Loucy (cell line): ENCODE measurements at regions not wholly inside any gene's neighbourhood (a gene's known extent, or its start where the extent isn't known, plus 50 kb on each side); places are given as distances from the start of the nearest gene placed in this dataset.

Experiments used
- H2AFZ ChIP-seq: fragments of 200-600 bp; sonication (generic); 2 replicates; pipeline ENCODE4 v1.6.0; 2016; ENCODE audit warnings: antibody characterized with exemption, mild to moderate bottlenecking, low read length, moderate library complexity
- H3F3A ChIP-seq: fragments of 200-600 bp; 2 replicates; pipeline ENCODE4 v1.6.0; 2016; ENCODE audit warnings: antibody characterized with exemption, low read depth, mild to moderate bottlenecking
- H3K27me3 ChIP-seq: fragments of 200-600 bp; sonication (generic); 2 replicates; pipeline ENCODE4 v1.6.1; 2014; ENCODE audit warnings: low read length, mild to moderate bottlenecking; ENCODE audit not compliant: insufficient read depth, poor library complexity, severe bottlenecking
- H3K36me3 ChIP-seq: fragments of 200-600 bp; sonication (generic); 2 replicates; pipeline ENCODE4 v1.6.1; 2016; ENCODE audit warnings: low read length; ENCODE audit not compliant: insufficient read depth
- H3K4me1 ChIP-seq: fragments of 200-600 bp; sonication (generic); 2 replicates; pipeline ENCODE4 v1.5.1; 2014; ENCODE audit warnings: low read length, mild to moderate bottlenecking; ENCODE audit not compliant: insufficient read depth, poor library complexity, severe bottlenecking
- H3K4me2 ChIP-seq: fragments of 200-600 bp; sonication (generic); 2 replicates; pipeline ENCODE4 v1.6.0; 2014; ENCODE audit warnings: antibody characterized with exemption, low read length, low read depth, mild to moderate bottlenecking; ENCODE audit not compliant: poor library complexity, severe bottlenecking
- H3K4me3 ChIP-seq: fragments of 200-600 bp; sonication (generic); 2 replicates; pipeline ENCODE4 v1.5.1; 2014; ENCODE audit warnings: low read length, mild to moderate bottlenecking, mixed read lengths; ENCODE audit not compliant: poor library complexity, severe bottlenecking
- H3K79me2 ChIP-seq: fragments of 200-600 bp; sonication (generic); 2 replicates; pipeline ENCODE4 v1.6.1; 2014; ENCODE audit warnings: low read length; ENCODE audit not compliant: insufficient read depth
- H3K9ac ChIP-seq: fragments of 200-600 bp; sonication (generic); 2 replicates; pipeline ENCODE4 v1.6.0; 2014; ENCODE audit warnings: mild to moderate bottlenecking, low read depth, low read length, moderate library complexity; ENCODE audit not compliant: poor library complexity, severe bottlenecking
- H3K9me2 ChIP-seq: fragments of 200-600 bp; sonication (generic); replicated peaks from 2 replicates; pipeline ENCODE4 v1.6.1; 2016; ENCODE audit warnings: low read depth, low read length, mixed read lengths
- H3K9me3 ChIP-seq: fragments of 200-600 bp; sonication (generic); 2 replicates; pipeline ENCODE4 v1.6.1; 2014; ENCODE audit warnings: mild to moderate bottlenecking, antibody characterized with exemption, low read length, low read depth; ENCODE audit not compliant: insufficient read depth
- H4K20me1 ChIP-seq: fragments of 200-600 bp; sonication (generic); 2 replicates; pipeline ENCODE4 v1.6.0; 2014; ENCODE audit warnings: antibody characterized with exemption, low read length, mild to moderate bottlenecking; ENCODE audit not compliant: insufficient read depth, poor library complexity, severe bottlenecking
- EZH2phosphoT487 ChIP-seq: fragments of 200-600 bp; IDR thresholded peaks from 2 replicates; pipeline ENCODE4 v1.6.1; 2018; ENCODE audit warnings: antibody characterized with exemption, mild to moderate bottlenecking, moderate library complexity, borderline replicate concordance
- TF ChIP-seq, protein P1 (sequence below): fragments of 200-600 bp; sonication (generic); conservative IDR thresholded peaks from 2 replicates; pipeline ENCODE4 v1.5.1; 2014; ENCODE audit warnings: mild to moderate bottlenecking, antibody characterized with exemption, low read length

GRCh38 chr21:20519076-20519475 is 479.1 kb upstream of the NCAM2 start:
- H3K27me3 ChIP-seq = no peaks in the 10 kb centered on the region
- no peak overlapping the region for H3K4me2 ChIP-seq
- H3K4me3 ChIP-seq = no peak overlapping the region
- H3F3A ChIP-seq = no peaks in the 10 kb centered on the region
- no peaks in the 10 kb centered on the region for H4K20me1 ChIP-seq
- no peaks in the 10 kb centered on the region for H3K4me1 ChIP-seq
- H3K36me3 ChIP-seq = no peaks in the 10 kb centered on the region
- no peaks in the 10 kb centered on the region for H3K9me2 ChIP-seq
- H3K9me3 ChIP-seq = peaks cover 5% of the 10 kb centered on the region; the same call in 1 of the 2 replicates
- no peaks in the 10 kb centered on the region for H3K79me2 ChIP-seq
- no peak overlapping the region for H3K9ac ChIP-seq
- TF ChIP-seq, protein P1, sequence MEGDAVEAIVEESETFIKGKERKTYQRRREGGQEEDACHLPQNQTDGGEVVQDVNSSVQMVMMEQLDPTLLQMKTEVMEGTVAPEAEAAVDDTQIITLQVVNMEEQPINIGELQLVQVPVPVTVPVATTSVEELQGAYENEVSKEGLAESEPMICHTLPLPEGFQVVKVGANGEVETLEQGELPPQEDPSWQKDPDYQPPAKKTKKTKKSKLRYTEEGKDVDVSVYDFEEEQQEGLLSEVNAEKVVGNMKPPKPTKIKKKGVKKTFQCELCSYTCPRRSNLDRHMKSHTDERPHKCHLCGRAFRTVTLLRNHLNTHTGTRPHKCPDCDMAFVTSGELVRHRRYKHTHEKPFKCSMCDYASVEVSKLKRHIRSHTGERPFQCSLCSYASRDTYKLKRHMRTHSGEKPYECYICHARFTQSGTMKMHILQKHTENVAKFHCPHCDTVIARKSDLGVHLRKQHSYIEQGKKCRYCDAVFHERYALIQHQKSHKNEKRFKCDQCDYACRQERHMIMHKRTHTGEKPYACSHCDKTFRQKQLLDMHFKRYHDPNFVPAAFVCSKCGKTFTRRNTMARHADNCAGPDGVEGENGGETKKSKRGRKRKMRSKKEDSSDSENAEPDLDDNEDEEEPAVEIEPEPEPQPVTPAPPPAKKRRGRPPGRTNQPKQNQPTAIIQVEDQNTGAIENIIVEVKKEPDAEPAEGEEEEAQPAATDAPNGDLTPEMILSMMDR = no peak
- no peak for TF ChIP-seq EZH2phosphoT487
- no peak overlapping the region for H2AFZ ChIP-seq

DNA sequence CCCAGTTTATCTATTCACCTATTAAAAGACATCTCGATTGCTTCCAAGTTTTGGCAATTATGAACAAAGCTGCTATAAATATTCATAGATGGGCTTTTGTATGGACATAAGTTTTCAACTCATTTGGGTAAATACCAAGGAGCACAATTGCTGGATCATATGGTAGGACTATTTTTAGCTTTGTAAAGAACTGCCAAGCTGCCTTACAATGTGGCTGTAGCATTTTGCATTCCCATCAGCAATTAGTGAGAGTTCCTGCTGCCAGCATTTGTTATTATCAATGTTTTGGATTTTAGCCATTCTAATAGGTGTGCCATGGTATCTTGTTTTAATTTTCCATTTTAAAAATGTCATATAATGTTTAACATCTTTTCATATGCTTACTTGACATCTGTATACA is 475.6 kb upstream of the NCAM2 start:
- Histone ChIP-seq H3K36me3 (no peaks in the 10 kb centered on the region), H3K9me2 (no peaks in the 10 kb centered on the region), H3K4me1 (no peaks in the 10 kb centered on the region), H2AFZ (no peak overlapping the region), H4K20me1 (no peaks in the 10 kb centered on the region), H3K9me3 (peaks cover under 1% of the 10 kb centered on the region; the same call in 1 of the 2 replicates), H3K27me3 (no peaks in the 10 kb centered on the region), H3K4me2 (no peak overlapping the region), H3K9ac (no peak overlapping the region), H3K79me2 (no peaks in the 10 kb centered on the region), H3K4me3 (no peak overlapping the region), H3F3A (no peaks in the 10 kb centered on the region)
- no peak for TF ChIP-seq EZH2phosphoT487
- TF ChIP-seq, protein P1 = no peak

- H3K9me2 ChIP-seq = no peaks in the 10 kb centered on the region
- H4K20me1 ChIP-seq = no peaks in the 10 kb centered on the region
- no peak overlapping the region for H3K4me2 ChIP-seq
- H3K36me3 ChIP-seq = no peaks in the 10 kb centered on the region
- no peaks in the 10 kb centered on the region for H3K4me1 ChIP-seq
- no peak overlapping the region for H2AFZ ChIP-seq
- no peaks in the 10 kb centered on the region for H3K79me2 ChIP-seq
- TF ChIP-seq, protein P1 = no peak
- TF ChIP-seq EZH2phosphoT487 = no peak
- no peaks in the 10 kb centered on the region for H3F3A ChIP-seq
- no peaks in the 10 kb centered on the region for H3K27me3 ChIP-seq
- no peak overlapping the region for H3K9ac ChIP-seq
- no peaks in the 10 kb centered on the region for H3K9me3 ChIP-seq
- H3K4me3 ChIP-seq = no peak overlapping the region
Measured at GRCh38 chr21:20523191-20523590, 475.0 kb upstream of the NCAM2 start.
